GM23338 (cell line): ENCODE measurements at regions not wholly inside any gene's neighbourhood (a gene's known extent, or its start where the extent isn't known, plus 50 kb on each side); places are given as distances from the start of the nearest gene placed in this dataset.

Experiments
- ATAC-seq: fragments of 200-7000 bp; cut with Tn5 transposase; 3 replicates; pipeline ENCODE4 v1.9.1; 2020
- DNase-seq: peaks from one replicate; pipeline ENCODE4 v3.0.0-alpha.2; 2015; ENCODE audit warnings: low spot score
- H2AFZ ChIP-seq: fragments of 200-600 bp; sonication (generic); 2 replicates; pipeline ENCODE4 v1.8.0; 2016; ENCODE audit warnings: antibody characterized with exemption, mild to moderate bottlenecking, moderate library complexity
- H3F3A ChIP-seq: fragments of 200-600 bp; sonication (generic); replicated peaks from 2 replicates; pipeline ENCODE4 v1.8.0; 2017; ENCODE audit warnings: antibody characterized with exemption, mixed run types, low read depth
- H3K27ac ChIP-seq: fragments of 200-600 bp; sonication (generic); 2 replicates; pipeline ENCODE4 v1.6.1; 2016; ENCODE audit warnings: low read depth
- H3K27me3 ChIP-seq: fragments of 200-600 bp; sonication (generic); 2 replicates; pipeline ENCODE4 v1.8.0; 2016; ENCODE audit warnings: mild to moderate bottlenecking, mixed run types, moderate library complexity; ENCODE audit not compliant: insufficient read depth
- H3K36me3 ChIP-seq: fragments of 200-600 bp; sonication (generic); 2 replicates; pipeline ENCODE4 v1.8.0; 2016; ENCODE audit warnings: mild to moderate bottlenecking; ENCODE audit not compliant: insufficient read depth
- H3K4me1 ChIP-seq: fragments of 200-600 bp; sonication (generic); 2 replicates; pipeline ENCODE4 v1.8.0; 2016; ENCODE audit warnings: mild to moderate bottlenecking, moderate library complexity; ENCODE audit not compliant: insufficient read depth
- H3K4me2 ChIP-seq: fragments of 200-600 bp; sonication (generic); 2 replicates; pipeline ENCODE4 v1.7.1; 2017; ENCODE audit warnings: mixed run types
- H3K4me3 ChIP-seq: fragments of 200-600 bp; sonication (generic); 2 replicates; pipeline ENCODE4 v1.6.1; 2016; ENCODE audit warnings: mixed run types
- H3K79me2 ChIP-seq: fragments of 200-600 bp; sonication (generic); replicated peaks from 2 replicates; pipeline ENCODE4 v1.8.0; 2017; ENCODE audit warnings: mild to moderate bottlenecking; ENCODE audit not compliant: insufficient read depth
- H3K9me2 ChIP-seq: fragments of 200-600 bp; sonication (generic); 2 replicates; pipeline ENCODE4 v1.8.0; 2017; ENCODE audit not compliant: insufficient read depth
- H4K20me1 ChIP-seq: fragments of 200-600 bp; sonication (generic); replicated peaks from 2 replicates; pipeline ENCODE4 v1.8.0; 2017; ENCODE audit warnings: mild to moderate bottlenecking; ENCODE audit not compliant: insufficient read depth
- H3K27ac Mint-ChIP-seq: 2 replicates; pipeline ENCODE4 v1.8.0; 2020; ENCODE audit warnings: inconsistent platforms, mild to moderate bottlenecking, moderate library complexity, mixed read lengths
- H3K27me3 Mint-ChIP-seq: 3 replicates; pipeline ENCODE4 v1.8.0; 2022; ENCODE audit warnings: low read depth, mild to moderate bottlenecking, moderate library complexity, mixed read lengths, inconsistent platforms; ENCODE audit not compliant: insufficient read depth, poor library complexity
- H3K36me3 Mint-ChIP-seq: 3 replicates; pipeline ENCODE4 v1.8.0; 2021; ENCODE audit warnings: low read depth, mild to moderate bottlenecking, inconsistent platforms, moderate library complexity, mixed read lengths
- H3K4me1 Mint-ChIP-seq: 3 replicates; pipeline ENCODE4 v1.8.0; 2020; ENCODE audit warnings: mild to moderate bottlenecking, inconsistent platforms, mixed read lengths
- H3K4me3 Mint-ChIP-seq: 3 replicates; pipeline ENCODE4 v1.8.0; 2021; ENCODE audit warnings: moderate library complexity, mild to moderate bottlenecking, inconsistent platforms, mixed read lengths
- H3K9me3 Mint-ChIP-seq: 3 replicates; pipeline ENCODE4 v1.8.0; 2020; ENCODE audit warnings: moderate library complexity, mild to moderate bottlenecking, inconsistent platforms, mixed read lengths
- CTCF ChIP-seq, 2 experiments: fragments of 200-600 bp in 1 of 2; sonication (generic) in 1 of 2; conservative IDR thresholded peaks; 2 replicates each; pipeline versions ENCODE4 v1.5.1 to v1.6.1; 2016 to 2017; ENCODE audit warnings: antibody characterized with exemption in 2 of 2, low read depth in 2 of 2, mild to moderate bottlenecking in 2 of 2, moderate library complexity in 1 of 2
- EZH2phosphoT487 ChIP-seq: fragments of 200-600 bp; sonication (generic); IDR thresholded peaks from one replicate; pipeline ENCODE4 v1.8.1; 2018; ENCODE audit warnings: antibody characterized with exemption; ENCODE audit not compliant: unreplicated experiment
- TF ChIP-seq, protein P1 (sequence below): IDR thresholded peaks from 2 replicates; pipeline ENCODE4 v1.6.1; 2016; ENCODE audit warnings: antibody characterized with exemption
- TF ChIP-seq, protein P2 (sequence below): fragments of 250-450 bp; sonication (Bioruptor Pico); IDR thresholded peaks from 2 replicates; pipeline ENCODE4 v1.5.0; 2020; ENCODE audit warnings: mild to moderate bottlenecking, moderate library complexity

DNA sequence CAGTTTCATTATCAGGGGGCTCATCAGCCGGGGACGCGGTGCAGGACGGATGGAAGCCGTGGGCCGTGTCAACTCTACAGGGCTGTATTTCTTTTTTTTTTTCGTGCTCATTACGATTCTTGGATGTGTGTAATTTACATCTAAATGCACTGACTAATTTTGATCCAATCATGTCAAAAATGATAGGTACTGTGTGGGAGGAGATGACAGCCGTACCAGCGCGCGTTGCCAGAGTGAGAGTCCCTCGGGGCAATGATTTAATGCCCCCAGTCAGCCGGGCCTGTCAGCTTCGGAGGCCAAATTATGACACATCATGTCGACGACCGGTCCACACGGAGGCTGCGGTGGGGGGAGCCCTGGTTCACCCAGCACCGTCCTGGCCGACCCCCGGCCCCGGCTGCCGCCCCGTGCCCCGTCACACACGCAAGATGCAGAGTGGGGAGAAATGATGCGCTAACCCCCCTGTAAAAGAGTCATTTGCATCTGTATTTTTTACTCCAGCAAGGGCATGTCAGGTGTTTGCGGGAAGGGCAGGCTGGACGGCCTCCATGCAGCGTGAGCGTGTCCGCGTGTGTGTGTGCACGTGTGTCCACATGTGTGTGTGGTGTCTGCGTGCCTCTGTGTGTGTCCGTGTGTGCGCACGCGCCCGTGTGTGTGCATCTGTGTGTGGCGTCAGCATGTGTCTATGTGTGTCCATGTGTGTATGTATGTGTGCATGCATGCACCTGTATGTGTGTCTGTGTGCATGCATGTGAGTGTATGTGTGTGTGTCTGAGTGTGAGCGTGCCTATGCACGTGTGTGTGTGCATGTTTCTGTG is 74.3 kb upstream of the PPP2R3B start:
- H3F3A ChIP-seq: peaks cover 22% of the 10 kb centered on the region
- no peak overlapping the region for H3K27ac Mint-ChIP-seq
- H3K4me2 ChIP-seq: no peak overlapping the region
- no peaks in the 10 kb centered on the region for H3K9me2 ChIP-seq
- DNase-seq (no peak), ATAC-seq (no peak)
- no peak overlapping the region for H3K27ac ChIP-seq
- peaks cover 11% of the 10 kb centered on the region for H3K27me3 Mint-ChIP-seq
- H3K4me3 ChIP-seq: no peak overlapping the region
- H3K9me3 Mint-ChIP-seq: peaks cover 94% of the 10 kb centered on the region
- H3K4me1 ChIP-seq: no peaks in the 10 kb centered on the region
- H3K27me3 ChIP-seq: no peaks in the 10 kb centered on the region
- H3K4me3 Mint-ChIP-seq: no peak overlapping the region
- TF ChIP-seq EZH2phosphoT487: no peak
- no peaks in the 10 kb centered on the region for H3K36me3 ChIP-seq
- H3K36me3 Mint-ChIP-seq: peaks cover 56% of the 10 kb centered on the region
- H2AFZ ChIP-seq: no peak overlapping the region
- no peaks in the 10 kb centered on the region for H3K79me2 ChIP-seq
- no peaks in the 10 kb centered on the region for H4K20me1 ChIP-seq
- no peaks in the 10 kb centered on the region; the same call in 2 of the 3 replicates for H3K4me1 Mint-ChIP-seq

- H4K20me1 ChIP-seq: no peaks in the 10 kb centered on the region
- H3K27ac ChIP-seq: no peak overlapping the region
- H3K4me2 ChIP-seq: no peak overlapping the region
- no peak overlapping the region for H3K4me3 Mint-ChIP-seq
- H3K9me2 ChIP-seq: no peaks in the 10 kb centered on the region
- no peaks in the 10 kb centered on the region; the same call in 2 of the 3 replicates for H3K4me1 Mint-ChIP-seq
- peaks cover 11% of the 10 kb centered on the region for H3K27me3 Mint-ChIP-seq
- no peak overlapping the region for H3K4me3 ChIP-seq
- no peak for TF ChIP-seq CTCF (conservative IDR thresholded peaks at IDR 0.05; ENCODE audit: low read depth in 2 of 2)
- TF ChIP-seq, protein P1, sequence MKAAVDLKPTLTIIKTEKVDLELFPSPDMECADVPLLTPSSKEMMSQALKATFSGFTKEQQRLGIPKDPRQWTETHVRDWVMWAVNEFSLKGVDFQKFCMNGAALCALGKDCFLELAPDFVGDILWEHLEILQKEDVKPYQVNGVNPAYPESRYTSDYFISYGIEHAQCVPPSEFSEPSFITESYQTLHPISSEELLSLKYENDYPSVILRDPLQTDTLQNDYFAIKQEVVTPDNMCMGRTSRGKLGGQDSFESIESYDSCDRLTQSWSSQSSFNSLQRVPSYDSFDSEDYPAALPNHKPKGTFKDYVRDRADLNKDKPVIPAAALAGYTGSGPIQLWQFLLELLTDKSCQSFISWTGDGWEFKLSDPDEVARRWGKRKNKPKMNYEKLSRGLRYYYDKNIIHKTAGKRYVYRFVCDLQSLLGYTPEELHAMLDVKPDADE: no peak
- TF ChIP-seq, protein P2, sequence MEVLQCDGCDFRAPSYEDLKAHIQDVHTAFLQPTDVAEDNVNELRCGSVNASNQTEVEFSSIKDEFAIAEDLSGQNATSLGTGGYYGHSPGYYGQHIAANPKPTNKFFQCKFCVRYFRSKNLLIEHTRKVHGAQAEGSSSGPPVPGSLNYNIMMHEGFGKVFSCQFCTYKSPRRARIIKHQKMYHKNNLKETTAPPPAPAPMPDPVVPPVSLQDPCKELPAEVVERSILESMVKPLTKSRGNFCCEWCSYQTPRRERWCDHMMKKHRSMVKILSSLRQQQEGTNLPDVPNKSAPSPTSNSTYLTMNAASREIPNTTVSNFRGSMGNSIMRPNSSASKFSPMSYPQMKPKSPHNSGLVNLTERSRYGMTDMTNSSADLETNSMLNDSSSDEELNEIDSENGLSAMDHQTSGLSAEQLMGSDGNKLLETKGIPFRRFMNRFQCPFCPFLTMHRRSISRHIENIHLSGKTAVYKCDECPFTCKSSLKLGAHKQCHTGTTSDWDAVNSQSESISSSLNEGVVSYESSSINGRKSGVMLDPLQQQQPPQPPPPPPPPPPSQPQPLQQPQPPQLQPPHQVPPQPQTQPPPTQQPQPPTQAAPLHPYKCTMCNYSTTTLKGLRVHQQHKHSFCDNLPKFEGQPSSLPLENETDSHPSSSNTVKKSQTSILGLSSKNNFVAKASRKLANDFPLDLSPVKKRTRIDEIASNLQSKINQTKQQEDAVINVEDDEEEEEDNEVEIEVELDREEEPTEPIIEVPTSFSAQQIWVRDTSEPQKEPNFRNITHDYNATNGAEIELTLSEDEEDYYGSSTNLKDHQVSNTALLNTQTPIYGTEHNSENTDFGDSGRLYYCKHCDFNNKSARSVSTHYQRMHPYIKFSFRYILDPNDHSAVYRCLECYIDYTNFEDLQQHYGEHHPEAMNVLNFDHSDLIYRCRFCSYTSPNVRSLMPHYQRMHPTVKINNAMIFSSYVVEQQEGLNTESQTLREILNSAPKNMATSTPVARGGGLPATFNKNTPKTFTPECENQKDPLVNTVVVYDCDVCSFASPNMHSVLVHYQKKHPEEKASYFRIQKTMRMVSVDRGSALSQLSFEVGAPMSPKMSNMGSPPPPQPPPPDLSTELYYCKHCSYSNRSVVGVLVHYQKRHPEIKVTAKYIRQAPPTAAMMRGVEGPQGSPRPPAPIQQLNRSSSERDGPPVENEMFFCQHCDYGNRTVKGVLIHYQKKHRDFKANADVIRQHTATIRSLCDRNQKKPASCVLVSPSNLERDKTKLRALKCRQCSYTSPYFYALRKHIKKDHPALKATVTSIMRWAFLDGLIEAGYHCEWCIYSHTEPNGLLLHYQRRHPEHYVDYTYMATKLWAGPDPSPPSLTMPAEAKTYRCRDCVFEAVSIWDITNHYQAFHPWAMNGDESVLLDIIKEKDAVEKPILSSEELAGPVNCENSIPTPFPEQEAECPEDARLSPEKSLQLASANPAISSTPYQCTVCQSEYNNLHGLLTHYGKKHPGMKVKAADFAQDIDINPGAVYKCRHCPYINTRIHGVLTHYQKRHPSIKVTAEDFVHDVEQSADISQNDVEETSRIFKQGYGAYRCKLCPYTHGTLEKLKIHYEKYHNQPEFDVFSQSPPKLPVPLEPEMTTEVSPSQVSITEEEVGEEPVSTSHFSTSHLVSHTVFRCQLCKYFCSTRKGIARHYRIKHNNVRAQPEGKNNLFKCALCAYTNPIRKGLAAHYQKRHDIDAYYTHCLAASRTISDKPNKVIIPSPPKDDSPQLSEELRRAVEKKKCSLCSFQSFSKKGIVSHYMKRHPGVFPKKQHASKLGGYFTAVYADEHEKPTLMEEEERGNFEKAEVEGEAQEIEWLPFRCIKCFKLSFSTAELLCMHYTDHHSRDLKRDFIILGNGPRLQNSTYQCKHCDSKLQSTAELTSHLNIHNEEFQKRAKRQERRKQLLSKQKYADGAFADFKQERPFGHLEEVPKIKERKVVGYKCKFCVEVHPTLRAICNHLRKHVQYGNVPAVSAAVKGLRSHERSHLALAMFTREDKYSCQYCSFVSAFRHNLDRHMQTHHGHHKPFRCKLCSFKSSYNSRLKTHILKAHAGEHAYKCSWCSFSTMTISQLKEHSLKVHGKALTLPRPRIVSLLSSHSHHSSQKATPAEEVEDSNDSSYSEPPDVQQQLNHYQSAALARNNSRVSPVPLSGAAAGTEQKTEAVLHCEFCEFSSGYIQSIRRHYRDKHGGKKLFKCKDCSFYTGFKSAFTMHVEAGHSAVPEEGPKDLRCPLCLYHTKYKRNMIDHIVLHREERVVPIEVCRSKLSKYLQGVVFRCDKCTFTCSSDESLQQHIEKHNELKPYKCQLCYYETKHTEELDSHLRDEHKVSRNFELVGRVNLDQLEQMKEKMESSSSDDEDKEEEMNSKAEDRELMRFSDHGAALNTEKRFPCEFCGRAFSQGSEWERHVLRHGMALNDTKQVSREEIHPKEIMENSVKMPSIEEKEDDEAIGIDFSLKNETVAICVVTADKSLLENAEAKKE (CRISPR knock-in tag): no peak
- DNase-seq: no peak
- H3K36me3 ChIP-seq: no peaks in the 10 kb centered on the region
- no peaks in the 10 kb centered on the region for H3K27me3 ChIP-seq
- H3K9me3 Mint-ChIP-seq: peaks cover 92% of the 10 kb centered on the region
- no peak overlapping the region for H3K27ac Mint-ChIP-seq
- no peak for ATAC-seq
- H2AFZ ChIP-seq: no peak overlapping the region
- peaks cover 22% of the 10 kb centered on the region for H3F3A ChIP-seq
- H3K79me2 ChIP-seq: no peaks in the 10 kb centered on the region
- peaks cover 44% of the 10 kb centered on the region for H3K36me3 Mint-ChIP-seq
- no peaks in the 10 kb centered on the region for H3K4me1 ChIP-seq
These were observed 76.1 kb upstream of the PPP2R3B start for GRCh38 chrX:462853-463252.
